ENCODE measurements at regions not wholly inside any gene's neighbourhood (a gene's known extent, or its start where the extent isn't known, plus 50 kb on each side); places are given as distances from the start of the nearest gene placed in this dataset.
"Not testable (repeated sequence)": the region's sequence is repeated elsewhere in the genome, so short reads cannot be mapped to it uniquely, and the experiment has no call there.

- DNase-seq (ENCODE audit: low read depth, low spot score): no peak
Observed at GRCh38 chr6:147667082-147667481, 158.6 kb downstream of the SAMD5 start.

GRCh38 chr6:147674099-147674498, 165.6 kb downstream of the SAMD5 start:
- DNase-seq (ENCODE audit: low read depth, low spot score): no peak

- DNase-seq (ENCODE audit: low read depth, low spot score): no peak
Observed at GRCh38 chr6:147674794-147675193, 166.3 kb downstream of the SAMD5 start.

GRCh38 chr6:147675281-147675680, 166.8 kb downstream of the SAMD5 start:
- DNase-seq (ENCODE audit: low read depth, low spot score): no peak

GRCh38 chr6:147676495-147677199, 168.2 kb downstream of the SAMD5 start:
- DNase-seq (ENCODE audit: low read depth, low spot score): no peak

GRCh38 chr6:147677647-147678046, 169.2 kb downstream of the SAMD5 start:
- no peak for DNase-seq (ENCODE audit: low read depth, low spot score)

- no peak for DNase-seq (ENCODE audit: low read depth, low spot score)
Observed at GRCh38 chr6:147678253-147678652, 169.8 kb downstream of the SAMD5 start.

GRCh38 chr6:147684906-147685305, 176.4 kb downstream of the SAMD5 start:
- no peak for DNase-seq (ENCODE audit: low read depth, low spot score)

- DNase-seq (ENCODE audit: low read depth, low spot score): no peak
Observed at GRCh38 chr6:147689398-147689797, 180.9 kb downstream of the SAMD5 start.

GRCh38 chr6:147691446-147691845, 183.0 kb downstream of the SAMD5 start:
- DNase-seq (ENCODE audit: low read depth, low spot score): no peak

GRCh38 chr6:147693181-147693580, 184.7 kb downstream of the SAMD5 start:
- no peak for DNase-seq (ENCODE audit: low read depth, low spot score)

- DNase-seq (ENCODE audit: low read depth, low spot score): not testable (repeated sequence)
Observed at GRCh38 chr6:147694556-147694955, 186.1 kb downstream of the SAMD5 start.

GRCh38 chr6:147695819-147696218, 187.3 kb downstream of the SAMD5 start:
- no peak for DNase-seq (ENCODE audit: low read depth, low spot score)

GRCh38 chr6:147699140-147699539, 190.7 kb downstream of the SAMD5 start:
- DNase-seq (ENCODE audit: low read depth, low spot score): no peak

- DNase-seq (ENCODE audit: low read depth, low spot score): no peak
Observed at GRCh38 chr6:147699637-147700036, 191.1 kb downstream of the SAMD5 start.

GRCh38 chr6:147700436-147701209, 192.1 kb downstream of the SAMD5 start:
- DNase-seq (ENCODE audit: low read depth, low spot score): no peak

GRCh38 chr6:147704691-147705090, 196.2 kb downstream of the SAMD5 start:
- DNase-seq (ENCODE audit: low read depth, low spot score): no peak

GRCh38 chr6:147707524-147707923, 199.0 kb downstream of the SAMD5 start:
- no peak for DNase-seq (ENCODE audit: low read depth, low spot score)

- DNase-seq (ENCODE audit: low read depth, low spot score): no peak
Observed at GRCh38 chr6:147708170-147708569, 199.7 kb downstream of the SAMD5 start.

- no peak for DNase-seq (ENCODE audit: low read depth, low spot score)
Observed at GRCh38 chr6:147709396-147710272, 201.1 kb downstream of the SAMD5 start.

GRCh38 chr6:147710890-147711289, 202.4 kb downstream of the SAMD5 start:
- DNase-seq (ENCODE audit: low read depth, low spot score): no peak

GRCh38 chr6:147711476-147711875, 203.0 kb downstream of the SAMD5 start:
- DNase-seq (ENCODE audit: low read depth, low spot score): no peak
